Endothelial cell (in vitro differentiated cells): ENCODE measurements at regions not wholly inside any gene's neighbourhood (a gene's known extent, or its start where the extent isn't known, plus 50 kb on each side); places are given as distances from the start of the nearest gene placed in this dataset.

Experiments used
- DNase-seq: peaks from one replicate; pipeline ENCODE4 v3.0.0; 2021; ENCODE audit warnings: low spot score
- H3K27ac Mint-ChIP-seq: one replicate; pipeline ENCODE4 v1.8.0; 2021; ENCODE audit warnings: mixed read lengths, inconsistent platforms; ENCODE audit not compliant: unreplicated experiment
- H3K27me3 Mint-ChIP-seq: one replicate; pipeline ENCODE4 v1.8.0; 2021; ENCODE audit warnings: mild to moderate bottlenecking, moderate library complexity, mixed read lengths, inconsistent platforms; ENCODE audit not compliant: unreplicated experiment
- H3K36me3 Mint-ChIP-seq: one replicate; pipeline ENCODE4 v1.8.0; 2021; ENCODE audit warnings: mild to moderate bottlenecking, low read depth, mixed read lengths, inconsistent platforms; ENCODE audit not compliant: unreplicated experiment
- H3K4me1 Mint-ChIP-seq: one replicate; pipeline ENCODE4 v1.8.0; 2021; ENCODE audit warnings: mild to moderate bottlenecking, mixed read lengths, inconsistent platforms; ENCODE audit not compliant: unreplicated experiment
- H3K4me3 Mint-ChIP-seq: one replicate; pipeline ENCODE4 v1.8.0; 2021; ENCODE audit warnings: mild to moderate bottlenecking, mixed read lengths, inconsistent platforms; ENCODE audit not compliant: unreplicated experiment
- H3K9me3 Mint-ChIP-seq: one replicate; pipeline ENCODE4 v1.8.0; 2021; ENCODE audit warnings: mixed read lengths, inconsistent platforms; ENCODE audit not compliant: unreplicated experiment
- CTCF ChIP-seq: fragments of 200-600 bp; sonication (generic); IDR thresholded peaks from one replicate; pipeline ENCODE4 v1.5.0; 2021; ENCODE audit warnings: antibody characterized with exemption; ENCODE audit not compliant: unreplicated experiment

- Mint-ChIP-seq H3K27me3 (peaks cover 5% of the 10 kb centered on the region), H3K36me3 (peaks cover 4% of the 10 kb centered on the region), H3K9me3 (no peaks in the 10 kb centered on the region), H3K4me1 (no peaks in the 10 kb centered on the region), H3K27ac (no peak overlapping the region), H3K4me3 (no peak overlapping the region)
- DNase-seq, result no peak
- TF ChIP-seq CTCF, result no peak
Measured at GRCh38 chr20:63081831-63082230, 75.1 kb upstream of the BHLHE23 start.

DNA sequence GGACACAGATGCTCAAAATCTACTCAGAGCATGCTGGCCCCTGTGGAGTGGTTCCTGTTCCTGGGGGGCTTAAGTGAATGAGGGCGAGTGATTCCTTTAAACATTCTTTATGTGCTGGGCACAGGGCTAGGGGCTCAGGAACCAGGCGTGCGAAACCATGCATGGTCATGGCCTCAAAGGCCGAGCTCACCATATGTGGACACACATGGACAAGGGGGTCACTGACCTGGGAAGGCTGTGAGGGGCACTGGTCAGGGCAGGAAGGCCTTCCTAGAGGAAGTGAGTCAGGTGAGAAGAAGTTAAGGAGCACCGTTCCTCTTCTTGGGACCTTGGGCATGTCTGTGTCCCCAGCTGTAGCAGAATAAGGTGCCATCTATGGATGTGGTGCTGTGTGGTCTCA, 74.6 kb upstream of the BHLHE23 start:
- peaks cover 5% of the 10 kb centered on the region for H3K27me3 Mint-ChIP-seq
- no peak for TF ChIP-seq CTCF
- H3K9me3 Mint-ChIP-seq, result no peaks in the 10 kb centered on the region
- peaks cover 4% of the 10 kb centered on the region for H3K36me3 Mint-ChIP-seq
- DNase-seq, result no peak
- no peak overlapping the region for H3K27ac Mint-ChIP-seq
- no peak overlapping the region for H3K4me3 Mint-ChIP-seq
- H3K4me1 Mint-ChIP-seq, result no peaks in the 10 kb centered on the region

GRCh38 chr20:63080811-63081210, 74.0 kb upstream of the BHLHE23 start:
- Mint-ChIP-seq H3K27me3 (peaks cover 5% of the 10 kb centered on the region), H3K4me1 (no peaks in the 10 kb centered on the region)

GRCh38 chr20:63080411-63080810, 73.6 kb upstream of the BHLHE23 start:
- Mint-ChIP-seq H3K9me3 (no peaks in the 10 kb centered on the region), H3K4me3 (no peak overlapping the region), H3K27ac (no peak overlapping the region), H3K27me3 (peaks cover 5% of the 10 kb centered on the region), H3K36me3 (peaks cover 4% of the 10 kb centered on the region), H3K4me1 (no peaks in the 10 kb centered on the region)
- no peak for TF ChIP-seq CTCF
- DNase-seq, result no peak

More at GRCh38 chr20:63080811-63081210, 74.0 kb upstream of the BHLHE23 start:
- no peak overlapping the region for H3K27ac Mint-ChIP-seq
- H3K36me3 Mint-ChIP-seq, result peaks cover 4% of the 10 kb centered on the region
- TF ChIP-seq CTCF, result no peak
- H3K4me3 Mint-ChIP-seq, result no peak overlapping the region
- H3K9me3 Mint-ChIP-seq, result no peaks in the 10 kb centered on the region
- no peak for DNase-seq

DNA sequence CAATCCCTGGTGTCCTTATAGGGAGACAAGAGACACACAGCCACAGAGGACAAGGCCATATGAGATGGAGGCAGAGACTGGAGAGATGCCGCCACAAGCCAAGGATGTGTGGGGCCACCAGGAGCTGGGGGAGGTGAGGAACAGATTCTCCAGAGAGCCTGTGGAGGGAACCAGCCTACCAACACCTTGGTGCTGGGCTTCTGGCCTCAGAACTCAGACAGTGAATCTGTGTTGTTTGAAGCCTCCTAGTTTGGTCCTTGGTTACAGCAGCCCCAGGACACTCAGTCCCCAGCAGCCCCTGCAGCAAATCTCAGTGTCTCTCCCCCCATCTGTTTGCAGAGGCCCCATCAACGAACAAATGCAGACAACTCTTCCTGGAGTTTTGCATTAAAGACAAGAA, 73.2 kb upstream of the BHLHE23 start:
- peaks cover 4% of the 10 kb centered on the region for H3K36me3 Mint-ChIP-seq
- H3K27me3 Mint-ChIP-seq, result peaks cover 5% of the 10 kb centered on the region
- TF ChIP-seq CTCF, result no peak
- no peaks in the 10 kb centered on the region for H3K4me1 Mint-ChIP-seq
- no peak overlapping the region for H3K4me3 Mint-ChIP-seq
- DNase-seq, result no peak
- no peaks in the 10 kb centered on the region for H3K9me3 Mint-ChIP-seq
- H3K27ac Mint-ChIP-seq, result no peak overlapping the region
